ENCODE measurements at regions not wholly inside any gene's neighbourhood (a gene's known extent, or its start where the extent isn't known, plus 50 kb on each side); places are given as distances from the start of the nearest gene placed in this dataset.

DNA sequence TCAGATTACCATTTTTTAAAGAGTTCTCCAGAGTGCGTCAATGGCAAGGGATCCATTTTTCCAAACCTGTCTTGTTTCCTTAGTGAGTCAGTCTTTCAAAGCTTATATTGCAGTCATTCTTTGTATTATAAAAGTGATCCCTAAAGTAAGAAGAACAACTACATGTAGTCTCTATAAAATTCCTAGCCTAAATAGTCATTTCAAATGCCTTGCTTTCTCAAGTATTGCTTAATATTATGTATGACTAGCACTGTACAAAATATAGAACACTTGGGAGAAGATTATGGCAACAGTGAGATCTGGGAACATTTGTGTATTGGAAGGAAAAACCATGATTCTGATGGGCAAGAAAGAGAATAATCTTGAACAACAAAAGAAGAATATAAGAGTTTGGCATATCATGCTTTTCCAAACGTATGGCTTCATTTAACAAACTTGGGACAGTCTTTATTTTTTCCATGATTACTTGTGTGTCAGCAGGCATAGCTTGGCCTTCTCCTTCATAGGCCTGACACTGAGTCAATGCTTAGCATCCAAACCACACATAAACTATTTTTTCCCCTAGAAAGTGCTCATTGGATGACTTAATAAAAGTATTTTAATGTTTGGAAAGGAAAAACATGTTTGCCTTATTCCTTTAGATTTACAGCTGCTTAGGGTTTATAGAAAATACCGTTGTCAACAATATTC is 547.4 kb downstream of the LTN1 start:
- TF ChIP-seq EZH2 (IDR thresholded peaks at IDR 0.05; ENCODE audit: insufficient read depth, low read length) (no peak), CTCF (IDR thresholded peaks at IDR 0.05; ENCODE audit: insufficient read depth, low read depth, low read length) (no peak)
